Stimulated activated CD4-positive, alpha-beta T cell treated with anti-CD3 and anti-CD28 coated beads, Interleukin-15, amount 100 ng/mL, for 1 hour (primary cell): ENCODE measurements at regions not wholly inside any gene's neighbourhood (a gene's known extent, or its start where the extent isn't known, plus 50 kb on each side); places are given as distances from the start of the nearest gene placed in this dataset.
"Not testable (repeated sequence)": the region's sequence is repeated elsewhere in the genome, so short reads cannot be mapped to it uniquely, and the experiment has no call there.

ENCODE experiments used
- DNase-seq, 2 donors: peaks; one replicate each; pipeline ENCODE4 v3.0.0-alpha.2; 2020; ENCODE audit warnings: low read depth in 1 of 2, low spot score in 1 of 2

GRCh38 chr14:61171727-61172126, 109.4 kb downstream of the TMEM30B start:
- DNase-seq = no peak

- DNase-seq = no peak
These were observed 113.0 kb downstream of the TMEM30B start for GRCh38 chr14:61168141-61168540.

- DNase-seq = no peak
These were observed 113.5 kb downstream of the TMEM30B start for GRCh38 chr14:61167642-61168041.

GRCh38 chr14:61160798-61161197, 120.3 kb downstream of the TMEM30B start:
- DNase-seq = no peak

- no peak for DNase-seq
These were observed 126.5 kb downstream of the TMEM30B start for GRCh38 chr14:61154641-61155040.

GRCh38 chr14:61153914-61154545, 127.1 kb downstream of the TMEM30B start:
- no peak for DNase-seq

- no peak for DNase-seq
These were observed 127.7 kb downstream of the TMEM30B start for GRCh38 chr14:61153431-61153830.

- no peak for DNase-seq
These were observed 128.2 kb downstream of the TMEM30B start for GRCh38 chr14:61152851-61153364.

- DNase-seq = no peak
These were observed 129.9 kb downstream of the TMEM30B start for GRCh38 chr14:61151251-61151650.

- DNase-seq = no peak
These were observed 130.3 kb downstream of the TMEM30B start for GRCh38 chr14:61150851-61151250.

- DNase-seq = no peak
These were observed 131.2 kb downstream of the TMEM30B start for GRCh38 chr14:61149896-61150295.

GRCh38 chr14:61148742-61149350, 132.3 kb downstream of the TMEM30B start:
- DNase-seq = no peak

GRCh38 chr14:61147831-61148549, 133.1 kb downstream of the TMEM30B start:
- DNase-seq = no peak

GRCh38 chr14:61147381-61147821, 133.7 kb downstream of the TMEM30B start:
- no peak for DNase-seq

- no peak for DNase-seq
These were observed 134.2 kb downstream of the TMEM30B start for GRCh38 chr14:61146899-61147298.

GRCh38 chr14:61145903-61146481, 135.1 kb downstream of the TMEM30B start:
- no peak for DNase-seq

GRCh38 chr14:61145034-61145902, 135.9 kb downstream of the TMEM30B start:
- DNase-seq = no peak

GRCh38 chr14:61144117-61145033, 136.8 kb downstream of the TMEM30B start:
- not testable (repeated sequence) for DNase-seq

GRCh38 chr14:61140872-61141271, 140.3 kb downstream of the TMEM30B start:
- no peak for DNase-seq

- no peak for DNase-seq
These were observed 140.9 kb downstream of the TMEM30B start for GRCh38 chr14:61140271-61140670.
